Activated CD4-positive, alpha-beta T cell treated with anti-CD3 and anti-CD28 coated beads for 48 hours (primary cell): ENCODE measurements at regions not wholly inside any gene's neighbourhood (a gene's known extent, or its start where the extent isn't known, plus 50 kb on each side); places are given as distances from the start of the nearest gene placed in this dataset.

Experiments
- DNase-seq: peaks from one replicate; pipeline ENCODE4 v3.0.0-alpha.2; 2020

DNA sequence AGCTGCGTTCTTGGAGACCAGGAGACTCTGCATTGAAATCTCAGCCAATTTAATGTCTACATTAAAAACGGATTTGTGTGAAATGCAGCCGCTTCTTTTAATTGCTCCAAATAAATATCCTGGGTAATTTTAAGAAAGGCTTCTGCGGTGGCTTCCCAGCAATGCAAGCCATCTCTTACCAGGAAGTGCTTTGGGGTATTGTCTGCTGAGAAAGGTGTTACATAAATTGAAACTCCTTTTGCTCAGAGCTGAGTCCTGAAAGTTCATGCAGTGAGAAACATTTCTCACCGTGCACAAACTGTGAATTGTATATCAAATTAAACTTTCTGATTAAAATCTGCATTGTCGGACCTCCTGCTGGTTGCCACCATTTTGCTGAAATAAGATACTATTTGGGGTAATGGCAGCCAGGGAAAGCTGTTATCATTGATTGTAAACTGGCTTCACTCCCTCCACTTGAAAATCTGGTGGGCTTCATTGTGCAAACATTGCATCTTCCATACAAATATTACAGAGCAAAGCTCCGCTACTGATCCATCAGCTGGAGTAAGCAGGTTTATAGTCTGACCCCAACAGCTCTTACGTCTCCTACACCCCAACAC lies 59.5 kb downstream of the ZIC5 start:
- no peak for DNase-seq

GRCh38 chr13:99911069-99911964 lies 60.2 kb downstream of the ZIC5 start:
- DNase-seq = no peak

DNA sequence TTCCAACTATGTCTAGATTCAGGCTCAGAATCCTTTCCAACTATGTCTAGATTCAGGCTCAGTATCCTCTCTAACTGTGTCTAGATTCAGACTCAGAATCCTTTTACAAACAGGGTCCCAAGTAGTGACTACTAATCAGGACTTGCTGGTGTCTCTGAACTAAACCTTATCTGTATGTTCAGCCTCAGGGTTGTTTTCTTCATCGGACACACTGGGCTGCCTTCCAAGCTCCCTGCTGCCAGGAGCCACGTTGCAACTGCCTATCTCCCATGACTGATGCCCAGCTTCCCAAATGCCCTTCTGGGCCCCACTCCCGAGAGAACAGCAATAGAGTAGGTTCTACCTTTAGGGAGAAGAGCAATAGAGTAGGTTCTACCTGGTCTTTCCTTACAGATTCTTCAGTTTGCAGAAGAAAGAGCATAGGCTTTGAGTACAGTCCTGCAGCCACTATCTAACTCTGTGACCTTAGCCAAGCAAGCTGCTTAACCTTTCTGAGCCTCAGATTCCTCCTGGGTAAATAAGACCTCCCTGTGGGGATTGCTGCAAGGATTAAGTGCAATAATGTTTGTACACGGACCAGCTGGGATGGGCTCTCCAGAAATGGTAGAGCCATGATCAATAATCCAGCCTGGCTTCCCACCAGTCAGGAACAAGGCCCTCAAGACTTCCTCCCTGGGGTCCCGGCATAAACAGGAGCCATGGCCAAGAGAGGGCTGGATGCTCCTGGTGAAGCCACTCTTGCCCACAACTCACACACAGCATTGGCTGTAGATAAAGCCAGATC lies 61.5 kb downstream of the ZIC5 start:
- DNase-seq = no peak

GRCh38 chr13:99909097-99909835 lies 62.3 kb downstream of the ZIC5 start:
- no peak for DNase-seq

GRCh38 chr13:99908140-99908803 lies 63.3 kb downstream of the ZIC5 start:
- no peak for DNase-seq

GRCh38 chr13:99907627-99908026 lies 63.9 kb downstream of the ZIC5 start:
- DNase-seq = no peak

DNA sequence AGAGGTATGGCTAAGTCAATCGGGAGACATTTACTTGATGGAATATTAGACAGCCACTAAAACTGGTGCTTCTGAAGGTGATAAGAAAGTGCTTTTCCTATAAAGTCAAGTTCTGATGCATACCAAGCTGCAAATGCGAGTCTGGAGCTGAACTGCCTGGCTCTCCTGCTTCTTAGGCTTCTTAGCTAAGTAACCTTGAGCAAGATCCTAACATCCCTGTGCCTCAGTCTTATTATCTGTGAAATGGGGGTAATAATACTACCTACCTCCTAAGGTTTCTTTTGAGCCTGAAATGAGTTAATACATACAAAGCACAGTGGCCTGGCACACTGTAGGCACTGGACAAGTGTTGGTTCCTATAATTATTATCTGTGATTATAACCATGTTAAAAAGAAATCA lies 64.5 kb downstream of the ZIC5 start:
- DNase-seq = no peak

DNA sequence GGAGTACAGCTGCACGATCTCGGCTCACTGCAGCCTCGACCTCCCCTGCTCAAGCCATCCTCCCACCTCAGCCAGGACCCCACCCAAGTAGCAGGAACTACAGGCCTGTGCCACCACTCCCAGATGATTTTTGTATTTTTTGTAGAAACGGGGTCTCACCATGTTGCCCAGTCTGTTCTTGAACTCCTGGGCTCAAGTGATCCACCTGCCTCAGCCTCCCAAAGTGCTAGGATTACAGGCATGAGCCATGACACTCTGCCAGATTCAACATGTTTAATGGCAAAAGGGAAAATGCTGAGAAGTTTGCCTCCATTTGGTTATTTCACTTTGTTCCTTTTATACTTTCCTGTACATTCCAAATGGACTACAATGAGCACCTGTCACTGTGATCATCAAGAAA lies 65.8 kb downstream of the ZIC5 start:
- DNase-seq = no peak

DNA sequence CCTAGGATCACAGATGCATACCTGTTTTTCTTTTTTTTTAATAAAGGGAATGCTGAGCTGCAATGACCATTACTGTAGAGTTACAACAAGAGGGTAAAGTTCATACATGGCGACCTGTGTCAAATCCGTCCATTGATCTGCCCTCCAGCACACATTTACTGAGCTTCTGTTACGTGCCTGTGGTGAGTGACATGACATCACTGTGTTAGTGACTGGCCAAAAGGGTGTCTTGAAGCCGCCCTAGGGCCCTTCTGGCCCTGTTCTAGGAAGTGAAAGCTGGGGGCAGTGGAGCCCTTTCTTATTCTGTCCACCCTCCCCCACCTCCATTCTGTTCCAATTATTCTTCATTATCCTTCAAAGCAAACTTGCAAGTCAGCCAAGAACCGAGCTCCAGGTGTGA lies 66.3 kb downstream of the ZIC5 start:
- no peak for DNase-seq

GRCh38 chr13:99903140-99903539 lies 68.4 kb downstream of the ZIC5 start:
- DNase-seq = no peak

DNA sequence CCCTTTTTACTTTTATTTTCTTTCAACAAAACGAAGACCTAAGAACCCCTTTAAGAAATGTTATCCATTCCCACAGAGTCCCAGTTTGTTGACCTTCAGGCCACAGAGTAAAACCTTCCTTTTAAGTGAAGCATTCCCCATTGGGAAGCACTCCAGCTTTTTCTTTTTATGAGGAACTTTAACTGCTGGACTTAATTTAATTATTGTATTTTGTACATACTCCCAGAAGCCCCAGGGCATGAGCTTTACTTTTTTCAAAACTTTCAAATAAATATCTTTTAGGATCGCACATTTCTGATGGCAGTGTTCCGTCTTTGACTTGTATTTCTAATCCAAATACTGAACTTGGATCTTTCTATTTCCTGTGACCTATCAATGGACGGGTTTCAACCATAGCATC lies 68.9 kb downstream of the ZIC5 start:
- no peak for DNase-seq

GRCh38 chr13:99900960-99901359 lies 70.6 kb downstream of the ZIC5 start:
- DNase-seq = no peak

DNA sequence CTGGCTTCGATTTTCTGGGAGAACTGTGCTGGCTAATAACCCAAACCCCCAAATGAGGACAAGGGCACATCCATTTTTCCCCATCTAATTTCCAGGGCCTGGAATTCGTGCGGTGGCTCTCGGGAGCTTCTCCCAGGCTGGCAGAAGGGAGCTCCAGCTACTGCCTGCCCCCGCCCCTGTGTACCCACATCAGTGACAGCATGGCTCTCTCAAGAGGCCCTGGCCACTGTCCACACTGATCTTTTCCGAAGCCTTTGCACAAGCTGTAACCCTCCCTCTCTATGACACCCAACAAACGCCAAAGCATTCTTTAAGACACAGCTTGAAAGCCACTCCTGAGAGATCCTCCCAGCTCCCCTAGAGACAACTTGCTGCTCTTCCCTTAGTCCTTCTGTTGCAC lies 73.1 kb downstream of the ZIC5 start:
- no peak for DNase-seq

DNA sequence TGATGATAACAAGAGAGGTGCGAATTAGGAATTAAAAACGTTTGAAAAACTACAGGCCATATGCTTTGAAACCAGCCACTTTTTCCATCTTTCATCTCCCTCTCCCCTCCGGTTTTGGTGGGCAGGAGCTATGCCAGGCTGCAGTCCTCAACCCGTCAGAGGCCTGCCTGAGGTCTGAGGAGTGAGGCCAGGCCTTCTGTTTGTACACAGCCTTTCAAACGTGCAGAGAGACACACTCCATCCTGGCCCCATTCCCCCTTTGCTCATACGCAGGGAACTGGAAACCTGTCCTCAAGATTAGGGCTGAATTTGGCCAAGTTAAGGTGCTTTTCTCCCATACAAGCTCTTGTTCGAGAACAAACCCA lies 74.5 kb downstream of the ZIC5 start:
- DNase-seq = no peak

GRCh38 chr13:99896369-99897075 lies 75.0 kb downstream of the ZIC5 start:
- no peak for DNase-seq

GRCh38 chr13:99895444-99896368 lies 75.9 kb downstream of the ZIC5 start:
- DNase-seq = peak; percentile 11

GRCh38 chr13:99894840-99895443 lies 76.6 kb downstream of the ZIC5 start:
- DNase-seq = no peak

DNA sequence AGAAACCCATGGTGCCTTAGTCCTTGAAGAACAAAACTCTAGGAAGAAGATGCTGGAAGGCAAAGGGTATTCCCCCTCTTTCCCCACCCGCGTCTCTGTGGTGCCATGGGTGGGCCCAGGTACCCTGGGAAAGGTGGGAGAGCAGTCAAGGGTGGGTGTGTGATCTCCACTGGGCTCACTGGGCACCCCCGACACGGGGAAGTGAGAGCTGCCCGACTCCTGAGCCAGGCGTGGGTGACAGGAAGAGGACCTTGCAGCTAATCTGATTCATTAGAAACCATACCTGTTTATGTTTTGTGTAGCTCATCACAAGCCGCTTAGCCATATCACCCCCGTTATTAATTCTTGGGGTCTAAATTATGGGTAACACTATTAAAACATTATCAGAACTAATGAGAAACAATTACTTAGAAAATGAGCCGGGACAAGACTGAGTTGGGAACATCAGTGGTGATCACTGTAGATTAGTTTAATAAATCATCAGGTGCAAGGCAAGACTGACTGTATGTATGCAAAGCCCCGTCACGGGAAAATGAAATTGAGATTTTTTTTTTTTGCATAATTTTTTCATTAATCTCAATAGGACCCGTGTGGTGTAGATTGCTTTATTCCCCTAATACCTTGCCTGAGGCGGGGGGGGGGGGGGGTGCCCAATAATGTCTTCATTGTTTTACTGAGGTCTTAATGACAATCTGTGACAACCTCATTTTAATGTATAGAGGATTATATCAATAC lies 77.3 kb downstream of the ZIC5 start:
- no peak for DNase-seq

GRCh38 chr13:99893567-99893966 lies 78.0 kb downstream of the ZIC5 start:
- no peak for DNase-seq
